CD4-positive, alpha-beta T cell treated with Interleukin-2 at 100 ng/mL for 4 hours (primary cell): ENCODE measurements at regions not wholly inside any gene's neighbourhood (a gene's known extent, or its start where the extent isn't known, plus 50 kb on each side); places are given as distances from the start of the nearest gene placed in this dataset.
"Not testable (repeated sequence)": the region's sequence is repeated elsewhere in the genome, so short reads cannot be mapped to it uniquely, and the experiment has no call there.

ENCODE experiments used
- DNase-seq: peaks from one replicate; pipeline ENCODE4 v3.0.0-alpha.2; 2020; ENCODE audit warnings: low spot score

DNA sequence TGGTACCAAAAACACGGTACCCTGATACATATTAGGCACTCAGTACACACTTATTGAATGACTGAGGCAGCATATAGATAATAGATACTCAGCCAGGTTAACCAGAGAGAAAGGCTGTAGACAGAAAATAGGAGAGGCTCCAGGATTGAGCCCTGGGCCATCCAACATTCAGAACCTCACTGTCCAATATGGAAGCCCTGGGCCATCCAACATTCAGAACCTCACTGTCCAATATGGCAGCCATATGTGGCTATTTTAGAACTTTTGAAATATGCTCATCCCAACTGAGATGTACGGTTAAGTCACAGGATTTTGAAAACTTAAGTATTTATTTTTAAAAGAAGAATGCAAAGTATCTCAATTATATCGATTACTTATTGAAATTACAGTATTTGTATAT is 142.5 kb upstream of the ID4 start:
- DNase-seq, result no peak

DNA sequence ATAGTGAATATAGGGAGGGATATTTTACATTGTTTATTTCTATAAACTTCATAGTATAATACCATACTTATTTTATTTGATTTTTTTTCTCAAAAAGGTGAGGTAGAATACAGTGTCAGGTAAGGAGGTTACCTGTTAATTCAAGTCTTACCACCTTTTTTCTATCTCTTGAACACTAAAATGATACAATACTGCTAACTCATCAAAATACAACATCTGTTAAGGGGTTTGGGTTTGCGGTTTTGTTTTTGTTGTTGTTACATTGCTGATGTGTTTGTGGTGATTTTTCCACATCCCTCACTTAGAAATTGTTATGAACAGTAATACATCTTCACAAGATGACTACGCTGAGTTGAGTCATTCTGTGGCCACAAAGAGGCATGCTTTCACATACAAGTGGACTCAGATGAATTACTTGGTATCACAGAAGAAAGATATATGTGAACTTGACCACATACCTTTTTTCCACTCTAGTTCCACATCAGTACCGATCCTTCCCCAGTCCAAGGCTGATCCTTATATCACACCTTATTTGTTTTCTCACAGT is 139.4 kb upstream of the ID4 start:
- no peak for DNase-seq

DNA sequence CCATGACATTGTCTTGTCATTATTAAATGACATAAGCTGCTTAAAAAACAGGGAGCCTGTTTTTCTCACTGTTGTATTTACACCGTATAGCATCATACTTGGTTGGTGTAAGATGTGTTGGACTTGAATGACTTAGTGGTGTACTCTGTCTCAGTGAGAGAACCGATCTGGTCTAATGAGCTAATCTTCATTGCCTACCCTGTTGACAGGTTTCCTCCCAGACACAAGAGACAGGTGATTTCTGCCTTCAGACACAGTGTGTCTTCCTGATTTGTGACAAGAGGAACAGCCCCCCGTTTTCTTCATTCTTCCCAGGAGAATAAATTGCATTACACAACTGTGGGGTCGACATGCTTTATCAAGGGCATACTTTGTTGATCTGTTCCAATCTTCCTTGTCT is 137.2 kb upstream of the ID4 start:
- DNase-seq, result no peak

DNA sequence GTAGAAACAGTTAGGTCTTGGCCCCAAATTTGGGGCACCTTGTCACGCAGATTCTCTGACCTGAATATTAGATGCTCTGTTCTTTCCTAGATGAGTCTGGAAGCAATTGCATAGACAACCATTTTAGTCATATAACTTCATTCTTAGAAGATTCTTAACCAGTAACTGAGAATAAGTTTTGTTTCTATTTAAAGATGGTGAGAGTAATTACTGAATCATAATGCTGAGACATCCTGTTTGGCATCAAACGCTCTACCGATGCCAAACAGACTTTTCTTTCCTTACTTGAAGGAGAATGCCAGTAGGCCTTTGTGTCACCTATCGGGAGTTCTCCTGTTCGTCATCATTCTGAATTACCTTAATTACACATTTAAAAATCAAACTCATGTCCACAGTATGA is 131.6 kb upstream of the ID4 start:
- no peak for DNase-seq

DNA sequence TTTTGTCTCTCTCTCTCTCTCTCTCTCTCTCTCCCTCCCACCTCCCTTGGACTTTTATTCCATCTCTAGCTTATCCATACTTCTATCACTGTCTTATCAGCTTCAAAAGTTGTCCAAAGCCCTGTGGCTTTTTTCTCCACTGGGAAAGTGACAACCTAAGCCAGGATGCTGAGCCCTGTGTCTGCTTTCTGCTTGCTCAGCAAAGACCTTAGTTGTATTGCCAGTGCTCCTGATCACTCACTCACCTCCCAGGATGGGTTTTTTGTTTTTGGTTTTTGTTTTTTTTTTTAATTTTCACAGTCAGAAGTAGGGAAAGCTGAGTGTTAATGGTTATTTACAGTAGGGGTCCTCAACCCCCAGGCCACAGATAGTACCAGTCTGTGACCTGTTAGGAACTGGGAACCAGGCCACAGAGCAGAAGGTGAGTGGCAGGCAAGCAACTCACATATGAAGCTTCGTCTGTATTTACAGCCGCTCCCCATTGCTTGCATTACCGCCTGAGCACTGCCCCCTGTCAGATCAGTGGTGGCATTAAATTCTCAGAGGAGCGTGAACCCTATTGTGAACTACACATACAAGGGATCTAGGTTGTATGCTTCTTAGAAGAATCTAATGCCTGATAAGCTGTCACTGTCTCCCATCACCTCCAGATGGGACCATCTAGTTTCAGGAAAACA is 125.0 kb upstream of the ID4 start:
- DNase-seq, result no peak

DNA sequence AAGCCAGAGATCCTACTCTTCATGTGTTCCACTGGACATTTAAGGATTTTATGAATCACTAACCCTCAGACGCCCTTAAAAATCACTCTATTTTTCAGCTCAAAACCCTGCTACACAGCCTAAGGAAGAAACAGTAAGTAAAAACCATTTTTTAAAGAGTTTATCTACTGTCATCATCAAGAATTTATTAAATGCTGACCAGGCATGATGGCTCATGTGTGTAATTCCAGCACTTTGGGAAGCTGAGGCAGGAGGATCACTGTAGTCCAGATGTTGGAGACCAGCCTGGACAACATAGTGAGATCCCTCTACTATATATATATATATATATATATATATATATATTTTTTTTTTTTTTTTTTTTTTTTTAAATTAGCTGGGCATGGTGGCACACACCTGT is 124.2 kb upstream of the ID4 start:
- no peak for DNase-seq

DNA sequence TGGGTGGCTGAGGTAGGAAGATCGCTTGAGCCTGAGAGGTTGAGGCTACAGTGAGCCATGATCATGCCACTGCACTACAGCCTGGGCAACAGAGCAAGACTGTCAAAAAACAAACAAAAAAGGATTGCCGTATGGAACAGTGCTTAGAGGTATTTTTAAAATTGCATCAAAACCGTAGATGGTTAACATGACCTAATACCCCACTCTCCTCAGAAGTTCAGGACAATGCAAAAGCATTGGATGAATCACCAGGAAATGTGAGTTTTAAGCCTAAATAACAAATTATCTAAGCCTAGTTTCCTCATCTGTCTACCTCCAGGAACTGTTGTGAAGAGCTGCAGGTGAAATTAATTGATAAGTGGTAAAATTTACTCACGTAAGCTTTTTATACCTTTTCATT is 123.8 kb upstream of the ID4 start:
- no peak for DNase-seq

DNA sequence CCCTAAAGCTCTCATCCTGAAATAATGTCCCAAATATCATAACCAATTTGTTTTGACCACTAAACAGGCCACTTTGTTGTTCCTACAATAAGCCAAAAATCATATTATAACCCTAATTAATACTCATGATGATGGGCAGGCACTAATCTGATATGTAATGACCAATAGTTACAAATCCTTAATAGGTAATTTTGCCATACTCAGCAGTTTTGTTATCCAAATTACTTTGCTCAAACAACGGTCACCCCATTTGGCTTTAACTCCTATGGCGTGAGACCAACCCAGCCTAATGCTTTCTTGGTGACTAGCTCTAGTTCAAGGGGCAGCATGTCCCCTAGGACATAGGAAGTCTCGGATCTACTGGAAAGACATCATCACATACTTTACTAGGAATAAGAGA is 123.2 kb upstream of the ID4 start:
- DNase-seq, result no peak

DNA sequence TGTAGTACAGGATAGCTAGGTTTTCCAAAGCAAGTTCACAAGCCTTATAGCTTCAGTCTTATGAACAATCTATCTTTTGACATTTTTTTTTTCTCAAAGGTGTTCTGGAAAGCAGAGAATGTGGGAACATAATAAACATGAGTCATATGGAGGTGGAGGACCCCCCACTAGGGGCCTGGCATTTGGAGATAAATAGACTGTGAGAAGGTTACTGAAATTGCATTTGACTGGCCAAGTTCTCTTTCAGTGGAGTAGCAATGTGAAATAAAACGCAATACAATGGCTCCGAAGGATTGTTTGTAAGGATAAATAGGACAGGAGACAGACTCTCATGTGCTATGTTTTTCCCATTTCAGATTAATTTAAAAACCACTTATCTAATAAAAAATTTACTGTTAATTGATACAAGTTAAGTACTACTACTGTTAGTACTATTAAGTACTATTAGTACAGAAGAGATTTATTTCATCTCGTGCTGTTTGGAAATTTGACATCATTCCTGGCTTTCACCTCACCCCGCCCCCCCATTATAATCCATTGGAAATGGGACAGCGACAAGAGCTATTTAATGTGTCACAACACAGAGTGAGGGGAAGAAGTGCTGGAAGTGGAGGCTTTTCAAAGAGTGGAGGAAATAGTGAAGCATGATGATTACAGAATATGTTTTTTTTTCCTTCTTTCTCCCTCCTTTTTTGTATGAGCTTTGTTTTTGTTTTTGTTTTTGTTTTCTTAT is 122.6 kb upstream of the ID4 start:
- no peak for DNase-seq

DNA sequence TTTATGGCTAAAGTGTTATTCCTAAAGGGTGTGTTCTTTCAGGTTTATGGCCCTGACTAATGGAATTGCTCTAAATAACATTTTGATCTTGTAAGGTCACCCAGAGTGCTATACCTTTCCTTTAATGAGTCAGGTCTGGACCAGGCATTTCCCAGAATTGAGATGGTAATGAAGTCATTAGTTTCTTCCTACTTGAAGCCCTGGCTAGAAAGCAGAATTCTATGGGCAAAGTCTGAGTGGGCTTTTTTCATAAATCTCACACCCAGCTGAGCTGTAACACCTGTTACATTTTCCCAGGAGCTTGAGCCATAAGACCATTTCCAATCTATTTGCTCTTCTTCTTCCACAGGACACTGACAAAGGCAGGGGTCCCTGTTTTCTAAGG is 122.0 kb upstream of the ID4 start:
- no peak for DNase-seq

DNA sequence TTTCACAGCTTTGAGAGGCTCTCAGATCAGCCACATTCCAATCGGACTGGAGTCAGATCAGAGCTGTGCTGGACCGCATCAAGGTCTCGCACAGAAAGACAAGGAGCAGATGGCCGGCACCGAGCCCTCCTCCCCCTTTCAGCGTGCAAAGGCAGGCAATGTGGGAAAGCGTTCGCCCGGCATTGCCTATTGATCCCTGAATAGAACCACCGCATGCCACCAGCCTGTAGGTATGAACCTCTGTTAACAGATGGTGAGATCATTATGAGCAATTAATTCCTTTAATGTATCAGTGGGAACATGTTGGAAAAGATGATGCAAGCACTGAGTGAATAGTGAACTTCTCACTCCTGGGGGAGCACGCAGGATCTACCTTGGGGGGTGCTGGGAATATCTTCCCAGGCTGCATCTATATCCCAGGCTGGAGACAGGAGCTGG is 117.5 kb upstream of the ID4 start:
- DNase-seq, result no peak

DNA sequence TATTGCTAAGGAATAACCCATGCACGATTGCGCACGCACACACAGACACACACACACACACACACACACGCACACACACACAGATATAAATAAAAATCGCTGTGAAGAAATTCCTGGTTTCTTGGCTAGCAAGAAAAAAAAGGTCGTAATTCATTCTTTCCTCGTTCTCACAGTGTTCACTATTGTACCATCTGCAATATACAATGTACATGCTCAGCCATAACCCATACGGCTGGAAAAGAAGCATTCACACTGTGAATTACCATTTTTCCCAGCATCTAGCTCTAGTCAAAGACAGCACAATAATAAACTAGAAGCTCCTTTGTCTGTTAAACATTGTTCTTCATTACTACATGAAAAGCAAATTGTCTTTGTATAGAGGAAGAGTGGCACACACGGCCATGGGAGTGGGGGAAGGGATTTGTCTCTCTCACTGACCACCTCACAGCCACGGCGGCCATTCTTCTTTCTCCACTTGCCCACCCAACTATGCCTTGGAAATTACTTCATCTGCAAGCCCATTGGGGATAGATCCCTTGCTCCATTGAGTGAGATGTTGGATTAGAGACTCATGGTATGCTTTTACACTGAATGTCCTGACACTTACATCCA is 115.3 kb upstream of the ID4 start:
- DNase-seq, result no peak

DNA sequence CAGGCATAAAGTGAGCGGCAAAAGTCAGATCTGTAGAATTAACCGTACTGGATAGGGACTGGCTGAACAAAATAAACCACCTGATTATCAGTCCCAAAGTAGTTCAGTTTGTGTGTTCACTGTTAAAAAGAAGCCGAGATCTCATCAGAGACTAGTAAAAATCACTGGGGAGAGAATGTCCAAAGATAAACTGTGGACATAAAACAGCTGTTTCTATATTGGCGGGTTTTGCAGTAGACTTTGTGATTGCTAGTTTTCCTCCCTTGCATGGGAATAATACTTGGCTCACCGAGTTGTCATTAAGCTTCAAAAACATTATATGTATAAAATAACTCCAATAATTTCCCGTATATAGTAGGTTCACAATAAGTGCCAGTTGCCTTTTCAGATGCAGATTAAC is 114.2 kb upstream of the ID4 start:
- no peak for DNase-seq

DNA sequence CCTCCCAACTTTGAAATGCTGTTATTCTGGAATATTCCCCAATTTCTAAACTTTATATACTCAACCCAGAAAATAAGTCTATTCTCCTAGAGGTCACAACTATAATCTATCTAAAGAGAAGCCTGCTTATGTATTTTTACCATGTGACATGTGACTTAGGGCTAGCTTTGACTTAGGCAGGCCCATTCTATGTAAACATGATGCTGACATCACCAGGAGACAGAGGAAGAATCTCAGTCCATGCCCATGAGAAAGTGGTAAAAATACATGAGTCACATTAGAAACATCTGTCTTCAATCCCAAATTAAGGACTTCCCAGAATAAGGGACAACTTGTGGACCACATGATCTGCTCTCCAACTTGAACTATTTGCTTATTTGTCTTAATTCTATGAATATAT is 113.6 kb upstream of the ID4 start:
- no peak for DNase-seq

DNA sequence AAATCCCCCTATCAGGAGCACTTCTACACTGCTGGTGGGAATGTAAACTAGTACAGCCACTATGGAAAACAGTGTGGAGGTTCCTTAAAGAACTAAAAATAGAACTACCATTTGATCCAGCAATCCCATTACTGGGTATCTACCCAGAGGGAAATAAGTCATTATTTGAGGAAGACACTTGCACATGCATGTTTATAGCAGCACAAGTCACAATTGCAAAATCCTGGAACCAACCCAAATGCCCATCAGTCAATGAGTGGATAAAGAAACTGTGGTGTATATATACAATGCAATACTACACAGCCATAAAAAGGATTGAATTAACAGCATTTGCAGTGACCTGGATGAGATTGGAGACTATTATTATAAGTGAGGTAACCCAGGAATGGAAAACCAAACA is 111.7 kb upstream of the ID4 start:
- not testable (repeated sequence) for DNase-seq

DNA sequence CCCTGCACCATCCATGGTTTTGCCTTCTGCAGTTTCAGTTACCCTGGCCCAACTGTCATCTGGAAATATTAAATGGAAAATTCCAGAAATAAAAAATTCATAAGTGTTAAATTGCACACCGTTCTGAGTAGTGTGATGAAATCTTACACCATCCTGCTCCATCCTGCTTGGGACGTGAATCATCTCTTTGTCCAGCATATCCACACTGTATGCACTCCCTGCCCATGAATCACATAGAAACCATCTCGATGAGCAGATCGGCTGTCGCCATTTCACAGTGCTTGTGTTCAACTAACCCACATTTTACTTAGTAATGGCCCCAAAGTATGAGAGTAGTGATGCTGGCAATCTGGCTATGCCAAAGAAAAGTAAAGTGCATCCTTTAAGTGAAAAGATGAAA is 105.9 kb upstream of the ID4 start:
- no peak for DNase-seq

DNA sequence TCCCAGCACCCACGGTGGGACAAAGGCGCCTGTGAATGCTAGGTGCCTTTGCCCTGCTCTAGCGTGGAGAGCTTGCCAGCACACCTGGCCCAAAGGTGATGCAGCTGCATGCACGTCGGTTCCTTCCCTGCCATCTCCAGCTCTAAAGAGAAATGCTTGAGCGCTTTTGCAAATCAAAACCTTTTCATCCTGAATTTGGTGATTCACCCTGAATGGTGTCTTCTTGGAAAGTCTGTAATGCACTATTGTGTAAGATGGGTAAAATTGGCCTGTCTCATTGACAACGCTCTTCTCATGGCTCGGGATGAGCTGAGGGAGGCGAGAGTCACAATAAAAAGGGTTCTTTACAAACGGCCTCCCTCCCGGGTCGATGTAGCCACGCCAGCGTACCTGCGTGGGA is 103.1 kb upstream of the ID4 start:
- no peak for DNase-seq

DNA sequence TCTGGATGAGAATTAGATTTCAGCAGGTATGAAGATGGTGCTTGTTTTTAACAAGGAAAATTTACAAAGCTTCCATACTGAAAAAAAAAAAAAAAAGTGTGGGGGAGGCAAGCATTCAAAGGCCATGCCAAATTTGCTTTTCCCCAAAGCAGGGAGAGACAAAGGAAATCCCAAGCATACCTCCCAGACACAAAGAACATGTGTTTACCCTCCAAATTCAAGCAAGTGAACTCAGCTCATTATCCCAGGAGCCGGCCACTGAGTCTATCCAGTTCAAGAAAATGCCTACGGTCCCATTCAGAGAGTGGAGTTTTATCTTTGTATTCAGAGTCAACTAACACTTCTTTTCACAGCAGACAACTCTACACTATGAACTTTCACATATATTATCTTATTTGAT is 102.7 kb upstream of the ID4 start:
- no peak for DNase-seq

DNA sequence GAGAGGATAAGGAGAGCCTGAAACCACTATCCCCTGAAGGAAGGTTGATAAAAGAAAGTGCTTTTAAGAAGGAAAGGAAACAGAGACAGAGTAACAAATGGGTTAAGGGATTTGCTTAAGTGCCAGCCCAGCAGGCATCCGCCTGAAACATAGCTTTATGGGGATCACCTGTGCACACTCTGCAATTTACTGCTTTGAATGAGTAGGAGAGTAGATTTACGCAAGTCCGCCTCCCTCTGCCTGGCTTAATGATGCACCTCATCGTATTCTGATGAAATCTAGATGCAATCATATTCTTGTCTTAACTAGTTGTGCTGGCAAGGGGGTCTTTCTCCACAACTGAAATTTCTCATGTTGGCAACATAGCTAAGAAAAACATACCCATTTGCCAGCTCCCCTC is 101.1 kb upstream of the ID4 start:
- DNase-seq, result no peak

DNA sequence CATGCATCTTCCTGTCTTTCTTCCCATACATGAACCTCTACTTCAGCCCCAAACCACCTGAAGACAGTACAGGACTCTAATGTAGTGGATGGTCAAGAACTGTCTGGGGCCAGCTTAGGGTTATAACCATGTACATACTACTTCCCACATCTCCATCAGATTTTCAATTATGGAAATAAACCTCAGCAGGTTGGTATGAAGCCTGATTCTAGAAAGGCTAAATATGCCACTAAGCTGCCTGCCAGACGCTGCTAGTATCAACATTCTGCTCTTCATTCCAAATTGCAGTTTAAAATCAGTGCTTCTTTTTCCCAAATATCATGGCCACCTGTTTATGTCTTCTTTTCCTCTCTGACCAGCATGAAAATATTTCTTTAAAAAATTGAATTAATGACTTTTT is 99.2 kb upstream of the ID4 start:
- no peak for DNase-seq

DNA sequence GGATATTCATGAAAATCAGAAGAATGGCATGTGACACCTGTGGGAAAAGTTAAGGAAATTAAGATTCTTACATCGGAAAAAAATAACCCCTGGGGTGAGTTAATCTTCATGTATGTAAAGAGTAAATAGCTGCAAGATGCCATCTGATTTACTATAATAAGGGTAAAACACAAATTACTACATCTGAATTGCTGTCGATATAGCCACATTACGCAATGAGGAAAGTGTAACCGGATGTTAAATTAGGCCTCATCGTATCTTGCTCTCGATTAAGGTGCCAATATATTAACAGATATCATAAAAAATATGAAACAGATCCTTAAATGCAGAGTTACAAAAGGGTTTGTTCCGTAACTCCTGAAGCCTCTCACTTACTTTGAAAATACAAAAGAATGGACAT is 87.4 kb upstream of the ID4 start:
- no peak for DNase-seq

DNA sequence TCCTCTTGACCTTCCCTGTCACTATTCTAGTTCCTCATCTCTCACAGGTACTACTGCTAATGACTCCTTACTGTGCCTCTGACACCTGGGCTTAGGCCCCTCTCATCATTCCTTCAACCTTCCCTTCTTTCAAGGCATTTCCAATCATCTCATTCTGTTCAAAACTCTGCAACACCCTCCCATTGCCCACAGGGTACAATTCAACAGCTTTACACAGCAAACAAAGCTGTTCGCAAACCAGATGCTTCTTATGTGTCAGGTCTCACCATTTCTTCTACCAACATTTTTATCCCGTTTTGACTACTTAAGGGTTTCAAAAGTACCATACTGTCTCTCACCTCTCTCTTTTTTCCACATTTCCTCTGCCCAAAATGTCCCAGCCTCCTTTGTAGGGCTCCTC is 84.4 kb upstream of the ID4 start:
- no peak for DNase-seq

DNA sequence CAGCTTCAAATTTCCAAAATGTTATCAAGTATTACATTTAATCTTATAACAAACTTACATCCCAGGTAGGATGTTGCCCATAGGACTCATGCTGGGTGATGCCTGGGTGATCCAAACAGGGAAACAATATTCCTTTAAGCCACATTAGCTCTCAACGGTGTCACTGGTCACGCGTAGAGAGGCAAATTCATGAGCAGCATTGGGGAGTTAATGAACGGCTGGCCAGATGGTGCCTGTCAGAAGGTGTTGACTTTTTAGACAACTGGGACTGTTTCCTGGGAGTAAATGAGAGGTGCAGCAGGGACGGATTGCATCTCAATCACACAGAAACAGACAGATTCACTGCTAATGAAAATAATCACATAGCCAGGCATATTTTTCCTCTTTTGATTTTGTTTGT is 83.3 kb upstream of the ID4 start:
- no peak for DNase-seq

DNA sequence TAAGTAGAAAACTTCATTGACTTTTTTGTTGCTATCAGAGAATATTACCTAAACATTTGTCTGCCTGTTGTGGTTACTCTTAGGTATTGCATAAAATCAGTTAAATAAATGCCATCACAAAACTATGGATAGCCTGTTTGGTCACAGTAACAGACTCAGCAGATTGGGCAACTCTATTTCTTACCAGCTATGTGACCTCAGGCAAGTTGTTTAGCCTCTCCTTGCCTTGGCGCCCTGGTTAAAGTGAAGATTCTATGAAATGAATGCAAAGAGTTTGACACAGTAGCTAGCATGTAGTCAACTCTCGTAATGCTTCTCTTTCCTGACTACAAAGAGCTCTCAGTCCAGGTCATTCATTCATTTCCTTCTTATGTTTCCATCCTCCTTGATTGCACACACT is 82.5 kb upstream of the ID4 start:
- DNase-seq, result no peak
